SIG-M5 treated with dmso at 0.1 percent for 504 hours (cell line): ENCODE measurements at regions not wholly inside any gene's neighbourhood (a gene's known extent, or its start where the extent isn't known, plus 50 kb on each side); places are given as distances from the start of the nearest gene placed in this dataset.

Source experiments
- DNase-seq: peaks from one replicate; lab custom pipeline; 2025; ENCODE audit not compliant: unreplicated experiment; lab: John Stamatoyannopoulos, UW

GRCh38 chr9:105860516-105860915 is 166.2 kb downstream of the TMEM38B start:
- no peak for DNase-seq

- DNase-seq: no peak
These were observed 167.6 kb downstream of the TMEM38B start for GRCh38 chr9:105861972-105862371.

GRCh38 chr9:105864248-105864898 is 170.0 kb downstream of the TMEM38B start:
- DNase-seq: no peak

GRCh38 chr9:105865285-105865684 is 170.9 kb downstream of the TMEM38B start:
- DNase-seq: no peak

- no peak for DNase-seq
These were observed 177.2 kb downstream of the TMEM38B start for GRCh38 chr9:105871540-105871939.

GRCh38 chr9:105873801-105874200 is 179.5 kb downstream of the TMEM38B start:
- DNase-seq: no peak

- no peak for DNase-seq
These were observed 183.4 kb downstream of the TMEM38B start for GRCh38 chr9:105877721-105878120.

- DNase-seq: no peak
These were observed 184.8 kb downstream of the TMEM38B start for GRCh38 chr9:105879181-105879580.

- DNase-seq: no peak
These were observed 186.2 kb downstream of the TMEM38B start for GRCh38 chr9:105880517-105880916.

GRCh38 chr9:105881021-105881420 is 186.7 kb downstream of the TMEM38B start:
- DNase-seq: no peak

- DNase-seq: peak; percentile 61
These were observed 187.5 kb downstream of the TMEM38B start for GRCh38 chr9:105881654-105882349.

- DNase-seq: peak; percentile 46
These were observed 189.5 kb downstream of the TMEM38B start for GRCh38 chr9:105883847-105884246.

- no peak for DNase-seq
These were observed 190.1 kb downstream of the TMEM38B start for GRCh38 chr9:105884416-105884815.

GRCh38 chr9:105886136-105886535 is 191.8 kb downstream of the TMEM38B start:
- no peak for DNase-seq

GRCh38 chr9:105887679-105888078 is 193.3 kb downstream of the TMEM38B start:
- DNase-seq: no peak

GRCh38 chr9:105890046-105890822 is 195.9 kb downstream of the TMEM38B start:
- peak; percentile 27 for DNase-seq

GRCh38 chr9:105900123-105900522 is 205.8 kb downstream of the TMEM38B start:
- DNase-seq: no peak

- DNase-seq: peak; percentile 32
These were observed 207.3 kb downstream of the TMEM38B start for GRCh38 chr9:105901514-105902109.

- DNase-seq: no peak
These were observed 213.7 kb downstream of the TMEM38B start for GRCh38 chr9:105908069-105908468.

GRCh38 chr9:105911104-105911911 is 217.0 kb downstream of the TMEM38B start:
- DNase-seq: no peak
